Parathyroid adenoma (tissue), 2 donors: ENCODE measurements at regions not wholly inside any gene's neighbourhood (a gene's known extent, or its start where the extent isn't known, plus 50 kb on each side); places are given as distances from the start of the nearest gene placed in this dataset.

ENCODE experiments used
- H2AFZ ChIP-seq: fragments of 300-600 bp; sonication (generic); one replicate; pipeline ENCODE4 v1.7.0; 2017; ENCODE audit warnings: antibody characterized with exemption, mild to moderate bottlenecking
- H3K27ac ChIP-seq: fragments of 300-600 bp; sonication (generic); one replicate; pipeline ENCODE4 v1.7.0; 2017
- H3K27me3 ChIP-seq: fragments of 300-600 bp; sonication (generic); one replicate; pipeline ENCODE4 v1.7.0; 2017; ENCODE audit warnings: low read length; ENCODE audit not compliant: control insufficient read depth, insufficient read depth
- H3K36me3 ChIP-seq: fragments of 300-600 bp; sonication (generic); one replicate; pipeline ENCODE4 v1.7.0; 2017; ENCODE audit warnings: low read length; ENCODE audit not compliant: control insufficient read depth, insufficient read depth
- H3K4me1 ChIP-seq: fragments of 300-600 bp; sonication (generic); one replicate; pipeline ENCODE4 v1.7.0; 2017; ENCODE audit warnings: control low read depth
- H3K4me2 ChIP-seq: fragments of 300-600 bp; sonication (generic); one replicate; pipeline ENCODE4 v1.7.0; 2017; ENCODE audit warnings: low read length
- H3K4me3 ChIP-seq: fragments of 300-600 bp; sonication (generic); one replicate; pipeline ENCODE4 v1.7.0; 2017; ENCODE audit warnings: low read depth, low read length
- H3K79me2 ChIP-seq: fragments of 300-600 bp; sonication (generic); one replicate; pipeline ENCODE4 v1.7.0; 2017; ENCODE audit warnings: control low read depth
- H3K9ac ChIP-seq: fragments of 300-600 bp; sonication (generic); one replicate; pipeline ENCODE4 v1.7.0; 2017; ENCODE audit warnings: mild to moderate bottlenecking
- H3K9me3 ChIP-seq: fragments of 300-600 bp; sonication (generic); one replicate; pipeline ENCODE4 v1.7.0; 2017; ENCODE audit warnings: low read length; ENCODE audit not compliant: control insufficient read depth
- CTCF ChIP-seq: fragments of 300-600 bp; sonication (generic); IDR thresholded peaks from one replicate; pipeline ENCODE4 v1.7.0; 2017; ENCODE audit warnings: antibody characterized with exemption, mild to moderate bottlenecking
- donor health status: primary hyperparathyroidism.

- Histone ChIP-seq H3K27ac (no peak overlapping the region), H3K27me3 (no peaks in the 10 kb centered on the region)
Measured at GRCh38 chr5:106412606-106413005, 1258.1 kb downstream of the EFNA5 start.

GRCh38 chr5:106408570-106408969 is 1262.2 kb downstream of the EFNA5 start:
- H3K27me3 ChIP-seq = no peaks in the 10 kb centered on the region
- no peaks in the 10 kb centered on the region for H3K79me2 ChIP-seq
- no peaks in the 10 kb centered on the region for H3K4me1 ChIP-seq
- no peak overlapping the region for H3K4me2 ChIP-seq
- no peaks in the 10 kb centered on the region for H3K36me3 ChIP-seq
- no peak overlapping the region for H3K27ac ChIP-seq
- H2AFZ ChIP-seq = no peak overlapping the region
- H3K4me3 ChIP-seq = no peak overlapping the region
- H3K9me3 ChIP-seq = no peaks in the 10 kb centered on the region
- no peak for TF ChIP-seq CTCF
- no peak overlapping the region for H3K9ac ChIP-seq

More at GRCh38 chr5:106412606-106413005, 1258.1 kb downstream of the EFNA5 start:
- Histone ChIP-seq H2AFZ (no peak overlapping the region), H3K9ac (no peak overlapping the region), H3K79me2 (no peaks in the 10 kb centered on the region), H3K4me1 (no peaks in the 10 kb centered on the region), H3K4me3 (no peak overlapping the region), H3K36me3 (no peaks in the 10 kb centered on the region), H3K9me3 (no peaks in the 10 kb centered on the region), H3K4me2 (no peak overlapping the region)
- no peak for TF ChIP-seq CTCF

GRCh38 chr5:106408141-106408540 is 1262.6 kb downstream of the EFNA5 start:
- H3K27ac ChIP-seq = no peak overlapping the region
- H3K4me2 ChIP-seq = no peak overlapping the region
- H3K9me3 ChIP-seq = no peaks in the 10 kb centered on the region
- no peaks in the 10 kb centered on the region for H3K27me3 ChIP-seq
- no peaks in the 10 kb centered on the region for H3K4me1 ChIP-seq
- H3K4me3 ChIP-seq = no peak overlapping the region
- TF ChIP-seq CTCF = no peak
- H3K79me2 ChIP-seq = no peaks in the 10 kb centered on the region
- no peak overlapping the region for H3K9ac ChIP-seq
- no peaks in the 10 kb centered on the region for H3K36me3 ChIP-seq
- no peak overlapping the region for H2AFZ ChIP-seq

- H3K79me2 ChIP-seq = no peaks in the 10 kb centered on the region
- no peak overlapping the region for H2AFZ ChIP-seq
- no peaks in the 10 kb centered on the region for H3K4me1 ChIP-seq
- H3K27me3 ChIP-seq = no peaks in the 10 kb centered on the region
- H3K27ac ChIP-seq = no peak overlapping the region
- no peak for TF ChIP-seq CTCF
- no peak overlapping the region for H3K9ac ChIP-seq
- H3K36me3 ChIP-seq = no peaks in the 10 kb centered on the region
- no peak overlapping the region for H3K4me3 ChIP-seq
- H3K9me3 ChIP-seq = no peaks in the 10 kb centered on the region
- H3K4me2 ChIP-seq = no peak overlapping the region
Measured at GRCh38 chr5:106401561-106401960, 1269.2 kb downstream of the EFNA5 start.

GRCh38 chr5:106399391-106399790 is 1271.3 kb downstream of the EFNA5 start:
- no peak overlapping the region for H3K4me2 ChIP-seq
- no peak for TF ChIP-seq CTCF
- no peaks in the 10 kb centered on the region for H3K4me1 ChIP-seq
- no peaks in the 10 kb centered on the region for H3K27me3 ChIP-seq
- no peak overlapping the region for H3K4me3 ChIP-seq
- no peak overlapping the region for H2AFZ ChIP-seq
- no peak overlapping the region for H3K9ac ChIP-seq
- no peaks in the 10 kb centered on the region for H3K79me2 ChIP-seq
- no peaks in the 10 kb centered on the region for H3K36me3 ChIP-seq
- H3K27ac ChIP-seq = no peak overlapping the region
- no peaks in the 10 kb centered on the region for H3K9me3 ChIP-seq
